ENCODE measurements at regions not wholly inside any gene's neighbourhood (a gene's known extent, or its start where the extent isn't known, plus 50 kb on each side); places are given as distances from the start of the nearest gene placed in this dataset.

DNA sequence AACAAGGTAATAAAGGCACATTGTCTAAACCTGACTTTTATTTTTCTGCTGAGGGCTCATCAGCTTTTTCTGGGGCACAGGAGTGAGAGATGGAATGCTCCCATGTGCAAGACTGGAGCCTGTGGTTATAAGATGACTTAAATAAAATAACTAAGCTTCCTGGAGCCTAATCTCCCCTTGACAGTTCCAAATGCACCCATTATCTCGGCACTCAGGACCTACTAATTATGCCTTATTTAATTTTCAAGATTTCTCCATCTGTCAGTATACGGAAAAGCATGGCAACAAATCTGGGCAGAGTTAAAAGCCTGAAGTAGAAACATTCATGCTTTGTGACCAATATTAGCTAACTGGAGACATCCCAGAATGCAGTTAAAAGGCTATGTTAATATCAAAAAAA, 416.7 kb upstream of the TEX13C start:
- H3K27ac ChIP-seq (replicated peaks): no peak overlapping the region
- no peak overlapping the region for H3K4me3 ChIP-seq (replicated peaks; ENCODE audit: insufficient read depth, low read length)
- DNase-seq (ENCODE audit: low read depth in 1 of 2, low spot score in 1 of 2): no peak
- TF ChIP-seq REST (IDR thresholded peaks at IDR 0.05; ENCODE audit: insufficient replicate concordance, low read depth): no peak
- TF ChIP-seq POLR2AphosphoS5 (IDR thresholded peaks at IDR 0.05; ENCODE audit: low read depth): no peak
- TF ChIP-seq, protein P1, sequence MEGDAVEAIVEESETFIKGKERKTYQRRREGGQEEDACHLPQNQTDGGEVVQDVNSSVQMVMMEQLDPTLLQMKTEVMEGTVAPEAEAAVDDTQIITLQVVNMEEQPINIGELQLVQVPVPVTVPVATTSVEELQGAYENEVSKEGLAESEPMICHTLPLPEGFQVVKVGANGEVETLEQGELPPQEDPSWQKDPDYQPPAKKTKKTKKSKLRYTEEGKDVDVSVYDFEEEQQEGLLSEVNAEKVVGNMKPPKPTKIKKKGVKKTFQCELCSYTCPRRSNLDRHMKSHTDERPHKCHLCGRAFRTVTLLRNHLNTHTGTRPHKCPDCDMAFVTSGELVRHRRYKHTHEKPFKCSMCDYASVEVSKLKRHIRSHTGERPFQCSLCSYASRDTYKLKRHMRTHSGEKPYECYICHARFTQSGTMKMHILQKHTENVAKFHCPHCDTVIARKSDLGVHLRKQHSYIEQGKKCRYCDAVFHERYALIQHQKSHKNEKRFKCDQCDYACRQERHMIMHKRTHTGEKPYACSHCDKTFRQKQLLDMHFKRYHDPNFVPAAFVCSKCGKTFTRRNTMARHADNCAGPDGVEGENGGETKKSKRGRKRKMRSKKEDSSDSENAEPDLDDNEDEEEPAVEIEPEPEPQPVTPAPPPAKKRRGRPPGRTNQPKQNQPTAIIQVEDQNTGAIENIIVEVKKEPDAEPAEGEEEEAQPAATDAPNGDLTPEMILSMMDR (IDR thresholded peaks at IDR 0.05; ENCODE audit: insufficient read depth, low read length): no peak
- no peak for TF ChIP-seq GABPA (IDR thresholded peaks at IDR 0.05; ENCODE audit: low read depth)
- no peak for TF ChIP-seq SPI1 (IDR thresholded peaks at IDR 0.05; ENCODE audit: borderline replicate concordance, low read depth)
- H3K27me3 ChIP-seq (ENCODE audit: insufficient read depth, poor library complexity, severe bottlenecking): no peaks in the 10 kb centered on the region

DNA sequence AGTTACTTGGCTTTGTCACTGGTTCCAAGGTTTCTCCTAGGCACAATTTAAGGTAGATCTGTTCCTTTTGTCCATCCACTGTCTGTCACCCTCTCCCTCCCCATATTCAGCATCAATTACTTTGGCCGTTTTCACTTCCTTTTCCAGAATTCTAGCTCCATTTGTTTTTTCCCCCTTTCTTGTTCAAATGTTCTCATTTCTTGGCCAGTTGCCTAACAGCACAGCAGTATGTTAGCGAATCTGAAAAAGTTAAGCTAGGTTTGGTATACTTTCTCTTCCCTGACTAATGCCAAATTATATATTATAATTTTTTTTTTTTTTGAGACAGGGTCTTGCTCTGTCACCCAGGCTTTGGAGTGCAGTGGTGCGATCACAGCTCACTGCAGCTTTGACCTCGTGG, 409.1 kb upstream of the TEX13C start:
- no peak for DNase-seq (ENCODE audit: low read depth in 1 of 2, low spot score in 1 of 2)
- no peak overlapping the region for H3K4me3 ChIP-seq (replicated peaks; ENCODE audit: insufficient read depth, low read length)
- TF ChIP-seq POLR2AphosphoS5 (IDR thresholded peaks at IDR 0.05; ENCODE audit: low read depth) (no peak), GABPA (IDR thresholded peaks at IDR 0.05; ENCODE audit: low read depth) (no peak), SPI1 (IDR thresholded peaks at IDR 0.05; ENCODE audit: borderline replicate concordance, low read depth) (no peak), REST (IDR thresholded peaks at IDR 0.05; ENCODE audit: insufficient replicate concordance, low read depth) (no peak)
- TF ChIP-seq, protein P1 (IDR thresholded peaks at IDR 0.05; ENCODE audit: insufficient read depth, low read length): no peak
- H3K27me3 ChIP-seq (ENCODE audit: insufficient read depth, poor library complexity, severe bottlenecking): no peaks in the 10 kb centered on the region
- no peak overlapping the region for H3K27ac ChIP-seq (replicated peaks)

- TF ChIP-seq GABPA (IDR thresholded peaks at IDR 0.05; ENCODE audit: low read depth) (no peak), SPI1 (IDR thresholded peaks at IDR 0.05; ENCODE audit: borderline replicate concordance, low read depth) (no peak), REST (IDR thresholded peaks at IDR 0.05; ENCODE audit: insufficient replicate concordance, low read depth) (no peak), POLR2AphosphoS5 (IDR thresholded peaks at IDR 0.05; ENCODE audit: low read depth) (no peak)
- TF ChIP-seq, protein P1 (IDR thresholded peaks at IDR 0.05; ENCODE audit: insufficient read depth, low read length): no peak
- no peak overlapping the region for H3K27ac ChIP-seq (replicated peaks)
- no peaks in the 10 kb centered on the region for H3K27me3 ChIP-seq (ENCODE audit: insufficient read depth, poor library complexity, severe bottlenecking)
- no peak for DNase-seq (ENCODE audit: low read depth in 1 of 2, low spot score in 1 of 2)
- H3K4me3 ChIP-seq (replicated peaks; ENCODE audit: insufficient read depth, low read length): no peak overlapping the region
Observed at GRCh38 chrX:124917011-124917410, 402.7 kb upstream of the TEX13C start.

All from HL-60 (cell line).